A549 (cell line): ENCODE measurements at regions not wholly inside any gene's neighbourhood (a gene's known extent, or its start where the extent isn't known, plus 50 kb on each side); places are given as distances from the start of the nearest gene placed in this dataset.

Experiments used
- ATAC-seq, 2 experiments: fragments of 200-7000 bp in 1 of 2; fragments of >200 bp in 1 of 2; cut with Nextera tagmentation in 1 of 2; cut with Tn5 transposase in 1 of 2; 3 replicates each; pipeline versions ENCODE4 v1.8.0 to v1.9.1; 2018 to 2020; ENCODE audit warnings: mild to moderate bottlenecking in 1 of 2, moderate library complexity in 1 of 2
- CTCF ChIA-PET: fragments of 300-600 bp; sonication (Branson Sonifier 250); formaldehyde crosslinking; extraction: SDS; loops from one replicate; lab custom pipeline; 2021; ENCODE audit warnings: antibody characterized with exemption, inconsistent platforms; lab: Yijun Ruan, JAX
- POLR2A ChIA-PET: fragments of 350-600 bp; formaldehyde crosslinking; extraction: SDS; loops from one replicate; lab custom pipeline; 2021; ENCODE audit warnings: antibody characterized with exemption, inconsistent platforms; lab: Yijun Ruan, JAX
- DNase-seq, 2 experiments: peaks; one replicate each; pipeline versions ENCODE4 v3.0.0 to v3.0.0-alpha.2; 2011 to 2016; ENCODE audit warnings: low read depth in 1 of 2, low spot score in 1 of 2
- FAIRE-seq: peaks from 2 replicates; lab custom pipeline; 2011; peaks lifted over from hg19 to GRCh38; lab: Jason Lieb, UNC
- H3K27ac ChIP-seq, 2 experiments: fragments of >200 bp; sonication (Bioruptor Twin); formaldehyde crosslinking; 3 replicates each; pipeline ENCODE4 v1.5.1; 2016 to 2017
- H3K4me1 ChIP-seq: fragments of >200 bp; sonication (Bioruptor Twin); formaldehyde crosslinking; 3 replicates; pipeline ENCODE4 v1.6.1; 2016
- H3K4me2 ChIP-seq: fragments of >200 bp; sonication (Bioruptor Twin); formaldehyde crosslinking; 3 replicates; pipeline ENCODE4 v1.6.1; 2016
- H3K4me3 ChIP-seq: fragments of >200 bp; sonication (Bioruptor Twin); formaldehyde crosslinking; 3 replicates; pipeline ENCODE4 v1.5.1; 2016
- H3K9me3 ChIP-seq: fragments of >200 bp; sonication (Bioruptor Twin); formaldehyde crosslinking; 3 replicates; pipeline ENCODE4 v1.6.1; 2016
- BCL3 ChIP-seq: fragments of >200 bp; sonication (Bioruptor Twin); formaldehyde crosslinking; IDR thresholded peaks from 3 replicates; pipeline ENCODE4 v1.6.1; 2016
- BHLHE40 ChIP-seq: IDR thresholded peaks from 2 replicates; pipeline ENCODE4 v1.6.1; 2012; ENCODE audit warnings: low read depth, low read length, inconsistent platforms
- CBX2 ChIP-seq: fragments of 200-600 bp; sonication (generic); IDR thresholded peaks from 2 replicates; pipeline ENCODE4 v1.6.1; 2016; ENCODE audit warnings: low read depth, mild to moderate bottlenecking, borderline replicate concordance
- CHD2 ChIP-seq: fragments of 150-350 bp; IDR thresholded peaks from 2 replicates; pipeline ENCODE4 v1.6.1; 2014; ENCODE audit warnings: low read length; ENCODE audit not compliant: partially characterized antibody
- CHD4 ChIP-seq: fragments of 200-600 bp; sonication (generic); IDR thresholded peaks from 2 replicates; pipeline ENCODE4 v1.6.1; 2016; ENCODE audit warnings: antibody characterized with exemption, mild to moderate bottlenecking, borderline replicate concordance
- EHF ChIP-seq: fragments of 250-450 bp; sonication (Bioruptor Pico); IDR thresholded peaks from 2 replicates; pipeline ENCODE4 v1.5.0; 2020; ENCODE audit warnings: mild to moderate bottlenecking
- FOSL2 ChIP-seq, 2 experiments: fragments of 450-650 bp in 1 of 2; fragments of >200 bp in 1 of 2; sonication (Bioruptor Twin) in 1 of 2; formaldehyde crosslinking; IDR thresholded peaks; 2 replicates each; pipeline versions ENCODE4 v1.5.0 to v1.6.1; 2016 to 2020; ENCODE audit warnings: mild to moderate bottlenecking in 1 of 2, moderate library complexity in 1 of 2
- GATA3 ChIP-seq: IDR thresholded peaks from 2 replicates; pipeline ENCODE4 v1.6.1; 2012; ENCODE audit warnings: borderline replicate concordance
- HOXB13 ChIP-seq: fragments of 250-450 bp; sonication (Bioruptor Pico); IDR thresholded peaks from 2 replicates; pipeline ENCODE4 v1.5.0; 2020; ENCODE audit warnings: low read depth, mild to moderate bottlenecking, moderate library complexity
- HOXB5 ChIP-seq: fragments of 250-450 bp; sonication (Bioruptor Pico); IDR thresholded peaks from 2 replicates; pipeline ENCODE4 v1.5.0; 2020; ENCODE audit warnings: mild to moderate bottlenecking, moderate library complexity
- JUN ChIP-seq, 2 experiments: fragments of >200 bp; sonication (Bioruptor Twin); formaldehyde crosslinking; IDR thresholded peaks; 2 replicates in 1 of 2; 3 replicates in 1 of 2; pipeline ENCODE4 v1.6.1; 2016 to 2017
- JUNB ChIP-seq: fragments of >200 bp; sonication (Bioruptor Twin); formaldehyde crosslinking; IDR thresholded peaks from 2 replicates; pipeline ENCODE4 v1.6.1; 2016
- MAX ChIP-seq: IDR thresholded peaks from 2 replicates; pipeline ENCODE4 v1.6.1; 2012
- NFE2L2 ChIP-seq: fragments of 150-350 bp; conservative IDR thresholded peaks from 2 replicates; pipeline ENCODE4 v1.6.1; 2014; ENCODE audit warnings: low read length
- NPAS2 ChIP-seq: fragments of 250-450 bp; sonication (Bioruptor Pico); IDR thresholded peaks from 2 replicates; pipeline ENCODE4 v1.8.0; 2022; ENCODE audit warnings: mild to moderate bottlenecking, moderate library complexity, borderline replicate concordance
- NR3C1 ChIP-seq: fragments of >200 bp; sonication (Bioruptor Twin); formaldehyde crosslinking; IDR thresholded peaks from 3 replicates; pipeline ENCODE4 v1.6.1; 2017
- POLR2AphosphoS2 ChIP-seq: conservative IDR thresholded peaks from 2 replicates; pipeline ENCODE4 v1.6.1; 2012; ENCODE audit warnings: low read length, improper control_type of control experiment, inconsistent platforms
- RAD21 ChIP-seq, 2 experiments: fragments of >200 bp in 1 of 2; sonication (Bioruptor Twin) in 1 of 2; formaldehyde crosslinking in 1 of 2; IDR thresholded peaks in 1 of 2; conservative IDR thresholded peaks in 1 of 2; 2 replicates in 1 of 2; 3 replicates in 1 of 2; pipeline ENCODE4 v1.6.1; 2012 to 2018; ENCODE audit warnings: inconsistent platforms in 1 of 2
- RARB ChIP-seq: fragments of 250-450 bp; sonication (Bioruptor Pico); IDR thresholded peaks from 2 replicates; pipeline ENCODE4 v1.8.0; 2021; ENCODE audit warnings: mild to moderate bottlenecking, moderate library complexity
- RCOR1 ChIP-seq: fragments of 150-350 bp; IDR thresholded peaks from 2 replicates; pipeline ENCODE4 v1.6.1; 2014; ENCODE audit warnings: antibody characterized with exemption, low read length, low read depth
- RNF2 ChIP-seq: fragments of 200-600 bp; sonication (generic); IDR thresholded peaks from 2 replicates; pipeline ENCODE4 v1.6.1; 2016; ENCODE audit warnings: low read depth, mild to moderate bottlenecking, antibody characterized with exemption, moderate library complexity, borderline replicate concordance
- SREBF2 ChIP-seq: fragments of 450-650 bp; IDR thresholded peaks from 2 replicates; pipeline ENCODE4 v1.6.1; 2014; ENCODE audit warnings: mild to moderate bottlenecking, moderate library complexity
- TFCP2L1 ChIP-seq: fragments of 250-450 bp; sonication (Bioruptor Pico); IDR thresholded peaks from 2 replicates; pipeline ENCODE4 v1.5.0; 2021; ENCODE audit warnings: mild to moderate bottlenecking
- USF2 ChIP-seq: fragments of 450-650 bp; IDR thresholded peaks from 2 replicates; pipeline ENCODE4 v1.6.1; 2014; ENCODE audit warnings: antibody characterized with exemption
- ZC3H11A ChIP-seq: fragments of 450-650 bp; IDR thresholded peaks from 2 replicates; pipeline ENCODE4 v1.6.1; 2014; ENCODE audit warnings: antibody characterized with exemption, mild to moderate bottlenecking
- ZFP36 ChIP-seq: fragments of 450-650 bp; IDR thresholded peaks from 2 replicates; pipeline ENCODE4 v1.6.1; 2014; ENCODE audit warnings: borderline replicate concordance; ENCODE audit not compliant: partially characterized antibody
- WGBS: methylation state at CpG from one replicate; pipeline ENCODE4 v1.1.6; 2017; ENCODE audit errors: missing lambda C conversion rate; 5-methylcytosine and 5-hydroxymethylcytosine counted together
- TF ChIP-seq, protein P1 (sequence below): fragments of >200 bp; sonication (Bioruptor Twin); formaldehyde crosslinking; IDR thresholded peaks from 3 replicates; pipeline ENCODE4 v1.5.1; 2016
- TF ChIP-seq, protein P2 (sequence below): fragments of 250-450 bp; sonication (Bioruptor Pico); IDR thresholded peaks from 2 replicates; pipeline ENCODE4 v1.5.0; 2021; ENCODE audit warnings: mild to moderate bottlenecking, moderate library complexity, borderline replicate concordance
- TF ChIP-seq, protein P3 (sequence below): fragments of >200 bp; sonication (Bioruptor Twin); formaldehyde crosslinking; IDR thresholded peaks from 2 replicates; pipeline ENCODE4 v1.6.1; 2016

DNA sequence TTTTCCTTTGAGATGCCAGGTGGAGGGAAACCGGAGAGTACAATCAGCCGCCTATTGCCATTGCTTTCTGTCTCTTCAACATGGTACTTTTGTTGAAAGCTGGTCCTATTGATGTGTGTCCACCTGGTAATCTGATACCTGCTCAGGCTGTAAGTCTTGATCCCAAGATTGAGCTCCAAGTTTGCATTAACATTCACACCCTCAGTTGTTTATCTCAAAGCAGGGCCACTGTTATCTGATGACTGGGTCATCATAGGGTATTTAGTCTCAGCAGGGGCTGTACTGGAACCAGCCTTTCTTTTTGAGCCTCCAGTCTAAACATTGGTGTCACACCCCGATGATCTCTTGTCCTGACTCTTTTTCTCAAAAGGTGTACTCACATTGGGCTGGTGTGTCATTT lies 370.3 kb upstream of the TOM1L1 start:
- DNase-seq (no peak), FAIRE-seq (no peak), ATAC-seq (no peak)
- ChIA-PET POLR2A (no interaction called here), CTCF (no interaction called here)
- H3K27ac ChIP-seq = no peak overlapping the region
- WGBS = 5% methylated on average over 3 of the region's 3 CpGs
- no peaks in the 10 kb centered on the region for H3K4me1 ChIP-seq
- H3K4me3 ChIP-seq = no peak overlapping the region
- H3K4me2 ChIP-seq = no peak overlapping the region
- no peak for TF ChIP-seq MAX
- TF ChIP-seq, protein P1, sequence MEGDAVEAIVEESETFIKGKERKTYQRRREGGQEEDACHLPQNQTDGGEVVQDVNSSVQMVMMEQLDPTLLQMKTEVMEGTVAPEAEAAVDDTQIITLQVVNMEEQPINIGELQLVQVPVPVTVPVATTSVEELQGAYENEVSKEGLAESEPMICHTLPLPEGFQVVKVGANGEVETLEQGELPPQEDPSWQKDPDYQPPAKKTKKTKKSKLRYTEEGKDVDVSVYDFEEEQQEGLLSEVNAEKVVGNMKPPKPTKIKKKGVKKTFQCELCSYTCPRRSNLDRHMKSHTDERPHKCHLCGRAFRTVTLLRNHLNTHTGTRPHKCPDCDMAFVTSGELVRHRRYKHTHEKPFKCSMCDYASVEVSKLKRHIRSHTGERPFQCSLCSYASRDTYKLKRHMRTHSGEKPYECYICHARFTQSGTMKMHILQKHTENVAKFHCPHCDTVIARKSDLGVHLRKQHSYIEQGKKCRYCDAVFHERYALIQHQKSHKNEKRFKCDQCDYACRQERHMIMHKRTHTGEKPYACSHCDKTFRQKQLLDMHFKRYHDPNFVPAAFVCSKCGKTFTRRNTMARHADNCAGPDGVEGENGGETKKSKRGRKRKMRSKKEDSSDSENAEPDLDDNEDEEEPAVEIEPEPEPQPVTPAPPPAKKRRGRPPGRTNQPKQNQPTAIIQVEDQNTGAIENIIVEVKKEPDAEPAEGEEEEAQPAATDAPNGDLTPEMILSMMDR = no peak
- no peak for TF ChIP-seq RNF2
- TF ChIP-seq NR3C1 = no peak
- TF ChIP-seq EHF (CRISPR knock-in tag) = no peak
- TF ChIP-seq RCOR1 = no peak
- TF ChIP-seq, protein P2, sequence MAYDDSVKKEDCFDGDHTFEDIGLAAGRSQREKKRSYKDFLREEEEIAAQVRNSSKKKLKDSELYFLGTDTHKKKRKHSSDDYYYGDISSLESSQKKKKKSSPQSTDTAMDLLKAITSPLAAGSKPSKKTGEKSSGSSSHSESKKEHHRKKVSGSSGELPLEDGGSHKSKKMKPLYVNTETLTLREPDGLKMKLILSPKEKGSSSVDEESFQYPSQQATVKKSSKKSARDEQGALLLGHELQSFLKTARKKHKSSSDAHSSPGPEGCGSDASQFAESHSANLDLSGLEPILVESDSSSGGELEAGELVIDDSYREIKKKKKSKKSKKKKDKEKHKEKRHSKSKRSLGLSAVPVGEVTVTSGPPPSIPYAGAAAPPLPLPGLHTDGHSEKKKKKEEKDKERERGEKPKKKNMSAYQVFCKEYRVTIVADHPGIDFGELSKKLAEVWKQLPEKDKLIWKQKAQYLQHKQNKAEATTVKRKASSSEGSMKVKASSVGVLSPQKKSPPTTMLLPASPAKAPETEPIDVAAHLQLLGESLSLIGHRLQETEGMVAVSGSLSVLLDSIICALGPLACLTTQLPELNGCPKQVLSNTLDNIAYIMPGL = no peak
- TF ChIP-seq ZFP36 = no peak
- no peak for TF ChIP-seq CHD4
- no peaks in the 10 kb centered on the region for H3K9me3 ChIP-seq

DNA sequence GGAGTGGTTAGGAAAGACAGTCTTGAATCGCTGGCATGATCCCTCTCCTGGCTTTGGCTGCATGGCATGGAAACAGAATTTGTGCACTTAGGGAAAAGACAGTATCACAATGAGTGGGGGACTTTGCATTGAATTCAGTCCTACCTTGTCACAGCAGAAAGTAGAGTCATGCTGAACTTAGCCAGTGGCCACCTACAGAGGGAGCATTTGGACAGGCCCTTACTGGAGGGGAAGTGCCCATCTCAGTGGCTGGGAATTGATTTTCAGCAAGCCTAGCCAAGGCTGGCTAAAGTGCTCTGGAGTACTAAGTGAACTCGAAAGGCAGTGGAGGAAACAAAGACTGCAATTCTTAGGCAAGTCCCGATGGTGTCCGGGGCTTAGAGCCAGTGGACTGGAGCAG lies 364.3 kb upstream of the TOM1L1 start:
- FAIRE-seq (no peak), DNase-seq (no peak), ATAC-seq (no peak)
- no peak overlapping the region for H3K27ac ChIP-seq
- TF ChIP-seq BHLHE40 (no peak), MAX (no peak), RARB (CRISPR knock-in tag) (no peak), NR3C1 (no peak)
- H3K9me3 ChIP-seq = 0 out of 3 replicates have a peak, but pooled peaks cover 6% of the 10 kb centered on the region
- H3K4me3 ChIP-seq = no peak overlapping the region
- POLR2A ChIA-PET = no interaction called here
- no peak overlapping the region for H3K4me2 ChIP-seq
- 37% methylated on average over 4 of the region's 4 CpGs for WGBS
- no peaks in the 10 kb centered on the region for H3K4me1 ChIP-seq
- CTCF ChIA-PET = no interaction called here

DNA sequence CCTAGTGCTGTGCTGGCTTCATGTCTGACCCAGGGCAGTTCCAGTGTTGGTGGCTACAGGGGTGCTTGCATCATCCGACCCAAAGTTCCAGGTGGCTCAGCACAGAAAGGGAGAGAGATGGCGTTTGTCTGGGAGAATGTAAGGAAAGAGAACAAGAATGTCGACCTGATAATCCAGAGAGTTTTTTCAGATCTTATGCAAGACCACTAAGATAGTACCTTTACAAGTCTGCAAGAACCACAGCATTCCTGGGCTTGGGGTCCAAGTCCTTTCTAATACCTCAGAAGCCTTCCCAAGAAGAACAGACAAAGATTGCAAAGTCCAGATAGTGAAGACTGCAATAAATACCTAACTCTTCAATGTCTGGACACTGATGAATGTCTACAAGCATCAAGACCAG lies 363.0 kb upstream of the TOM1L1 start:
- Histone ChIP-seq H3K4me3 (no peak overlapping the region), H3K4me2 (no peak overlapping the region), H3K4me1 (no peaks in the 10 kb centered on the region), H3K27ac (no peak overlapping the region), H3K9me3 (0 out of 3 replicates have a peak, but pooled peaks cover 6% of the 10 kb centered on the region)
- DNase-seq = no peak
- TF ChIP-seq BCL3 = no peak
- TF ChIP-seq USF2 = no peak
- TF ChIP-seq HOXB5 = no peak
- no peak for TF ChIP-seq ZC3H11A
- no peak for TF ChIP-seq HOXB13 (CRISPR knock-in tag)
- no peak for TF ChIP-seq SREBF2
- TF ChIP-seq NPAS2 (CRISPR knock-in tag) = no peak
- TF ChIP-seq POLR2AphosphoS2 = no peak
- TF ChIP-seq TFCP2L1 = no peak
- no peak for TF ChIP-seq CBX2
- no peak for TF ChIP-seq NFE2L2
- no peak for TF ChIP-seq JUNB
- TF ChIP-seq NR3C1 = no peak
- no peak for TF ChIP-seq CHD2
- TF ChIP-seq GATA3 = no peak
- TF ChIP-seq RAD21 (conservative IDR thresholded peaks at IDR 0.05 in 1 of 2, IDR thresholded peaks at IDR 0.05 in 1 of 2) = no peak
- TF ChIP-seq JUN (IDR thresholded peaks at IDR 0.05) = no peak
- TF ChIP-seq, protein P3, sequence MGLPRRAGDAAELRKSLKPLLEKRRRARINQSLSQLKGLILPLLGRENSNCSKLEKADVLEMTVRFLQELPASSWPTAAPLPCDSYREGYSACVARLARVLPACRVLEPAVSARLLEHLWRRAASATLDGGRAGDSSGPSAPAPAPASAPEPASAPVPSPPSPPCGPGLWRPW = no peak
- no peak for TF ChIP-seq FOSL2 (IDR thresholded peaks at IDR 0.05)
- no peak for TF ChIP-seq FOSL2 (CRISPR knock-in tag; IDR thresholded peaks at IDR 0.05)
- 6% methylated on average over 3 of the region's 3 CpGs for WGBS
- no peak for FAIRE-seq
- ATAC-seq = no peak
- ChIA-PET CTCF (no interaction called here), POLR2A (no interaction called here)
